Cardiac fibroblast (primary cell): ENCODE measurements at regions not wholly inside any gene's neighbourhood (a gene's known extent, or its start where the extent isn't known, plus 50 kb on each side); places are given as distances from the start of the nearest gene placed in this dataset.

ENCODE experiments used
- DNase-seq, 2 donors: peaks; one replicate each; pipeline versions ENCODE4 v3.0.0 to v3.0.0-alpha.2; 2010; ENCODE audit warnings: low read depth in 2 of 2
- H3K4me3 ChIP-seq, 2 donors: replicated peaks in 1 of 2; 1 replicate in 1 of 2; 2 replicates in 1 of 2; pipeline ENCODE4 v1.5.1; 2011; ENCODE audit warnings: low read depth in 2 of 2, low read length in 2 of 2, mild to moderate bottlenecking in 2 of 2, moderate library complexity in 1 of 2
- TF ChIP-seq, protein P1 (sequence below): IDR thresholded peaks from one replicate; pipeline ENCODE4 v1.5.1; 2011; ENCODE audit warnings: low read depth, mild to moderate bottlenecking, low read length, inconsistent platforms

- TF ChIP-seq, protein P1, sequence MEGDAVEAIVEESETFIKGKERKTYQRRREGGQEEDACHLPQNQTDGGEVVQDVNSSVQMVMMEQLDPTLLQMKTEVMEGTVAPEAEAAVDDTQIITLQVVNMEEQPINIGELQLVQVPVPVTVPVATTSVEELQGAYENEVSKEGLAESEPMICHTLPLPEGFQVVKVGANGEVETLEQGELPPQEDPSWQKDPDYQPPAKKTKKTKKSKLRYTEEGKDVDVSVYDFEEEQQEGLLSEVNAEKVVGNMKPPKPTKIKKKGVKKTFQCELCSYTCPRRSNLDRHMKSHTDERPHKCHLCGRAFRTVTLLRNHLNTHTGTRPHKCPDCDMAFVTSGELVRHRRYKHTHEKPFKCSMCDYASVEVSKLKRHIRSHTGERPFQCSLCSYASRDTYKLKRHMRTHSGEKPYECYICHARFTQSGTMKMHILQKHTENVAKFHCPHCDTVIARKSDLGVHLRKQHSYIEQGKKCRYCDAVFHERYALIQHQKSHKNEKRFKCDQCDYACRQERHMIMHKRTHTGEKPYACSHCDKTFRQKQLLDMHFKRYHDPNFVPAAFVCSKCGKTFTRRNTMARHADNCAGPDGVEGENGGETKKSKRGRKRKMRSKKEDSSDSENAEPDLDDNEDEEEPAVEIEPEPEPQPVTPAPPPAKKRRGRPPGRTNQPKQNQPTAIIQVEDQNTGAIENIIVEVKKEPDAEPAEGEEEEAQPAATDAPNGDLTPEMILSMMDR: no peak
- H3K4me3 ChIP-seq: no peak overlapping the region
- DNase-seq: no peak
Measured at GRCh38 chr1:58288624-58289142, 257.8 kb downstream of the OMA1 start.

DNA sequence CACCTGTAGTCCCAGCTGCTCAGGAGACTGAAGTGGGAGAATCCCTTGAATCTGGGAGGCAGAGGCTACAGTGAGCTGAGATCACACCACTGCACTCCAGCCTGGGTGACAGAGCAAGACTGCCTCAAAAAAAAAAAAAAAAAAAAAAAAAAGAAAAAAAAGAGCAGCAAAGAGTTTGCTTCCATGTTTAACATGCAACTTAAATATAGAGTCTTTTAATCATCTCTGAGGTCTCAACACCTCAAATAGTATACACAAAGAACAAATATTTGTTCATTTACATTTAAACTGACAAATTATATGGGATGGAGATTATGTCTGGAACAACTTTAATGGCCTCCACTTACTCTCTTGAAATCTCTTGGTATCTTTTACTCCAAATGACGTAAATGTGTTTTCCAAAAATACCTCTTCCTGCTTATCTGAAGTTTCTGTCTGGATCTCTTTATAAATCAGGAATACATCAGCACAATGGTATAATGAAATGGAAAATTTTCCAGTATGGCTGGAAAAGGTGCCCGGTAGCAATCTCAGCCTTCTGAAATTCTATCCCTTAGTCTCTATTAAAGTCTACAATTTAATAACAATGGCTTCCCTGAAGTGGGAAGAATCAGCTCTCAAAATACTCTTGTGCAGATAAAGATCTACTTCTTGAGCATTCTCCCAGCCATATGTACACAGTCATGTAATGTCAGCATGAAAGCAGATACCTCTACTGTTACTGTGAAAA lies 258.5 kb downstream of the OMA1 start:
- DNase-seq: no peak
- no peak overlapping the region for H3K4me3 ChIP-seq
- TF ChIP-seq, protein P1: no peak

GRCh38 chr1:58284225-58284510 lies 262.4 kb downstream of the OMA1 start:
- TF ChIP-seq, protein P1: no peak
- no peak for DNase-seq
- H3K4me3 ChIP-seq: no peak overlapping the region

- H3K4me3 ChIP-seq: no peak overlapping the region
- TF ChIP-seq, protein P1: no peak
- DNase-seq: no peak
Measured at GRCh38 chr1:58283388-58284224, 262.9 kb downstream of the OMA1 start.

- TF ChIP-seq, protein P1: no peak
- no peak for DNase-seq
- H3K4me3 ChIP-seq: no peak overlapping the region
Measured at GRCh38 chr1:58282623-58283387, 263.7 kb downstream of the OMA1 start.

- TF ChIP-seq, protein P1: no peak
Measured at GRCh38 chr1:58266242-58266641, 280.3 kb downstream of the OMA1 start.

More at GRCh38 chr1:58266242-58266641, 280.3 kb downstream of the OMA1 start:
- H3K4me3 ChIP-seq: no peak overlapping the region
- no peak for DNase-seq
